Islet precursor cell (in vitro differentiated cells): ENCODE measurements at regions not wholly inside any gene's neighbourhood (a gene's known extent, or its start where the extent isn't known, plus 50 kb on each side); places are given as distances from the start of the nearest gene placed in this dataset.

ENCODE experiments used
- DNase-seq: peaks from one replicate; pipeline ENCODE4 v3.0.0-alpha.2; 2018

- DNase-seq: no peak
These were observed 140.0 kb downstream of the AASDHPPT start for GRCh38 chr11:106217456-106217855.

GRCh38 chr11:106218106-106218505 lies 140.6 kb downstream of the AASDHPPT start:
- no peak for DNase-seq

GRCh38 chr11:106222626-106223025 lies 145.2 kb downstream of the AASDHPPT start:
- DNase-seq: no peak

- no peak for DNase-seq
These were observed 146.7 kb downstream of the AASDHPPT start for GRCh38 chr11:106224172-106224571.

- peak; percentile 79 for DNase-seq
These were observed 151.5 kb downstream of the AASDHPPT start for GRCh38 chr11:106228996-106229395.

GRCh38 chr11:106231591-106231990 lies 154.1 kb downstream of the AASDHPPT start:
- DNase-seq: peak; percentile 79

- no peak for DNase-seq
These were observed 155.7 kb downstream of the AASDHPPT start for GRCh38 chr11:106233191-106233590.

GRCh38 chr11:106234794-106235193 lies 157.3 kb downstream of the AASDHPPT start:
- DNase-seq: no peak

- no peak for DNase-seq
These were observed 158.8 kb downstream of the AASDHPPT start for GRCh38 chr11:106236295-106236694.

GRCh38 chr11:106238704-106239360 lies 161.4 kb downstream of the AASDHPPT start:
- no peak for DNase-seq

- no peak for DNase-seq
These were observed 164.3 kb downstream of the AASDHPPT start for GRCh38 chr11:106241601-106242257.

GRCh38 chr11:106242718-106243415 lies 165.4 kb downstream of the AASDHPPT start:
- no peak for DNase-seq

GRCh38 chr11:106246495-106246894 lies 169.0 kb downstream of the AASDHPPT start:
- DNase-seq: no peak

- no peak for DNase-seq
These were observed 172.3 kb downstream of the AASDHPPT start for GRCh38 chr11:106249617-106250239.

- DNase-seq: no peak
These were observed 185.4 kb downstream of the AASDHPPT start for GRCh38 chr11:106262852-106263251.

GRCh38 chr11:106263527-106263926 lies 186.1 kb downstream of the AASDHPPT start:
- no peak for DNase-seq

GRCh38 chr11:106271086-106271485 lies 193.6 kb downstream of the AASDHPPT start:
- no peak for DNase-seq

- no peak for DNase-seq
These were observed 194.2 kb downstream of the AASDHPPT start for GRCh38 chr11:106271686-106272085.

GRCh38 chr11:106275151-106275550 lies 197.7 kb downstream of the AASDHPPT start:
- DNase-seq: no peak

- no peak for DNase-seq
These were observed 198.7 kb downstream of the AASDHPPT start for GRCh38 chr11:106276126-106276525.

- DNase-seq: no peak
These were observed 199.5 kb downstream of the AASDHPPT start for GRCh38 chr11:106276859-106277436.

- no peak for DNase-seq
These were observed 200.0 kb downstream of the AASDHPPT start for GRCh38 chr11:106277484-106277883.

- no peak for DNase-seq
These were observed 200.9 kb downstream of the AASDHPPT start for GRCh38 chr11:106278391-106278790.
